ENCODE measurements at regions not wholly inside any gene's neighbourhood (a gene's known extent, or its start where the extent isn't known, plus 50 kb on each side); places are given as distances from the start of the nearest gene placed in this dataset.

DNA sequence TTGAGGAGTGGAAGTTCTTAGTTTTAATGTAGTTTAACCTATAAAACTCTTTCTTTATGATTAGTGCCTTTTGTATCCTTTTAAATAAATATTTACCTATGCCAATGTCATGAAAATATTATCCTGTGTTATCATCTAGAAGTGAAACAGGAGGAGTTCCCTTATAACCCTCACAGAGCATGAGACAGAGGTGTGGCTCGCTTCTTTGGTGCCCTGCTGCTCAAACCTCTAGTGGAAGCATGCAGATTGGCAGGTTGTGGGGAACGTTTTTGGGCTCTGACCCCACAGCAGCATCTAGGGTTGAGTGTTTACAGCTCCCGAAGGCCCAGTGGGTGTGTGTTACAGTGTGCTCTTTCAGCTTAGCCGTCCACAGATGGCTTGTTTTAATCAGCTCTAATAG, 459.4 kb upstream of the AZI2 start:
- Mint-ChIP-seq H3K4me1 (no peaks in the 10 kb centered on the region), H3K9me3 (no peaks in the 10 kb centered on the region), H3K4me3 (no peak overlapping the region), H3K36me3 (ENCODE audit: low read depth) (no peaks in the 10 kb centered on the region), H3K27ac (no peak overlapping the region), H3K27me3 (no peaks in the 10 kb centered on the region)
- ChIA-PET POLR2A (no interaction called here), CTCF (no interaction called here)
- DNase-seq: no peak

DNA sequence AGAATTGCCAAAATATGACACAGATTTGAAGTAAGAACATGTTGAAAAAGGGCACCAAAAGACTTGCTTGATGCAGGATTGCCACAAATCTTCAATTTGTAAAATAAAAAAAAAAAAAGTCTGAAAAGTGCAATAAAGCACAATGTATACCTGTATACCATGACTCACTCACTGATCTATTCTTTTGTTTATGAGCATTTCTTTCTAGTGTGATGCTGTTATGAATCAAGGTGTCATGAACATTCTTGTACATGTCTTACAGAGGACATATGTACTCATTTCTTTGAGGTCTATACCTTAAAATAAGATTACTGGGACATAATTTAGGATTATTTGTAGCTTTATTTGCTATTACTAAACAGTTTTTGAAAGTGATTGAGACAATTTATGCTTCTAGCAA, 464.9 kb upstream of the RBMS3 start:
- Mint-ChIP-seq H3K27me3 (peaks cover 3% of the 10 kb centered on the region), H3K4me1 (no peaks in the 10 kb centered on the region), H3K36me3 (ENCODE audit: low read depth) (no peaks in the 10 kb centered on the region), H3K9me3 (no peaks in the 10 kb centered on the region), H3K4me3 (no peak overlapping the region), H3K27ac (no peak overlapping the region)
- CTCF ChIA-PET: no interaction called here
- POLR2A ChIA-PET: no interaction called here
- no peak for DNase-seq

DNA sequence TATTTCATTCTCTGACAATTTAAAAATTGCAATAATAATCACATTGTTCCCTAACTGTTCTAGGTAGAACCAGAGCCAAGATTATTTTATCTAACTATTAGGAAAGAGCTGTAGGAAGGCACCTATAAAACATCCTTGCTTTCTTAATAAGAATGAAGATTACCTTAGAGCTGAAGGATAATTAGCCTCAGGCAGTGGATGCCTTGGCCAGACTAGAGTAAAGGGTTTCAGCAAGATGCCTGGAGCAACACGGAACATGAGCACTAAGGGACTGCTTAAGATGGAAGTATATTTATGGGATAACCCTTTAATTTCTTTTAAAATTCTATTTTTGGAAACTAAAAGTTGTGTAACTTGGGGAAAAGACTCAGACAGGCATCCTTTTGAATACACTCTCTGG, 456.6 kb upstream of the RBMS3 start:
- POLR2A ChIA-PET: no interaction called here
- CTCF ChIA-PET: no interaction called here
- no peaks in the 10 kb centered on the region for H3K36me3 Mint-ChIP-seq (ENCODE audit: low read depth)
- H3K4me1 Mint-ChIP-seq: no peaks in the 10 kb centered on the region
- DNase-seq: no peak
- H3K27me3 Mint-ChIP-seq: peaks cover 2% of the 10 kb centered on the region
- H3K27ac Mint-ChIP-seq: no peak overlapping the region
- no peak overlapping the region for H3K4me3 Mint-ChIP-seq
- H3K9me3 Mint-ChIP-seq: no peaks in the 10 kb centered on the region

DNA sequence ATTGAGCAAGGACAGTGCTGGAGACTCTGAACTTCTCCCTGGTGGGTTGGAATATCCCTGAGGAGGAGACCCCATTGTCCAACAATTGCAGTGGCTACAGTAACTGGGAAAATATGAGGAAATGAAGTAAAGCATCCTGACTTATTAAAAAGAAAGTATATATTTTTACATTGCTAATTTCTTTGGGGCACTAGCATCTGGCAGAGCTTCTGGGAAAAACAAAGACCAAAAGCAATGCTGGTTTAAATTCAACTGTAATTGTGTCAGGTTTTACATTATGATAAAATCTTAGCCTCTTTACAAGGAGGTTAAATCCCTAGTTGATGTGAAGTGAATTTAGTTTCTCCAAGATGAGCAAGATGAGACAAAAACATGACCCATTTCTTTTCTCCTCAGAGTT, 454.0 kb upstream of the RBMS3 start:
- Mint-ChIP-seq H3K27ac (no peak overlapping the region), H3K27me3 (peaks cover 2% of the 10 kb centered on the region), H3K9me3 (peaks cover 5% of the 10 kb centered on the region), H3K4me3 (no peak overlapping the region), H3K4me1 (no peaks in the 10 kb centered on the region), H3K36me3 (ENCODE audit: low read depth) (no peaks in the 10 kb centered on the region)
- DNase-seq: no peak
- POLR2A ChIA-PET: no interaction called here
- CTCF ChIA-PET: interaction anchor here (0.5 kb wide), 1 partner anchor 18 kb away, joined by 3 read pairs; no protein-coding TSS in a partner anchor

DNA sequence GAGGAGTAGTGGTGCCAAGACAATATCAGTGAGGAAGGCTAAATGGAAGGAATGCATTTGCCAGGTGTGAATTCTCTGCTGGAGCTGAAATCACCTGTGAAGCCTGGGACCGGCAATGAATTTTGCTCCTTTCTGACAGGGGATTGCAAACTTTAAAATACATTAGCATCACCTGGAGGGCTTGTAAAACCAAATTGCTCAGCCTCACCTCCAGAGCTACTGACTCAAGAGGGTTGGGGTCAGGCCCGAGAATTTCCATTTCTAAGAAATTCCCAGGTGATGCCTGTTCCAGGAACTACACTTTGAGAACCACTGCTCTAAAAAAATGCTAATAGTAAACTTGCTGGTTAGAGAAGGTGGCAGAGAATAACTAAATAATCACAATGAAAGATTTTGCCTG, 445.6 kb upstream of the RBMS3 start:
- peaks cover 3% of the 10 kb centered on the region for H3K4me1 Mint-ChIP-seq
- no peaks in the 10 kb centered on the region for H3K27me3 Mint-ChIP-seq
- no peaks in the 10 kb centered on the region for H3K36me3 Mint-ChIP-seq (ENCODE audit: low read depth)
- DNase-seq: no peak
- H3K9me3 Mint-ChIP-seq: peaks cover 7% of the 10 kb centered on the region
- H3K4me3 Mint-ChIP-seq: no peak overlapping the region
- H3K27ac Mint-ChIP-seq: no peak overlapping the region
- ChIA-PET CTCF (no interaction called here), POLR2A (no interaction called here)

DNA sequence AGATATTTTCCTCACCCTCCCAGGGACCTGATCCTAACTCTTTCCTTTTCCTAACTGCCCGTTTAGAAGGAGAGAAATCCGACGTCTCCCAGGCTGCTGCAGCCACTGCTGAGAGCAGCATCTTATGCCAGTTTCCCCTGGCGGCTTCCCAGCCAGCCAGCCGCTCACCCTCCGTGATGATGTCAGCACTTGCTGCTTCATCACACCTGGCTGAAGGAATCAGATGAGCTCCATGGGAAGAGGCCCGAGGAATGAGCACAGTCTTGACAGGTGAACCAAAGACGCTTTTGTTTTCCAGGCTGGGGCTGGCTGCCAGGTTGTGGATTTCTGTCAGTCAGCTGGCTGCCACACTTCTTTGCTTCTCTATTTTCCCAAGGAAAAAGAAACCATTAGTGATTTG, 445.1 kb upstream of the RBMS3 start:
- H3K36me3 Mint-ChIP-seq (ENCODE audit: low read depth): no peaks in the 10 kb centered on the region
- CTCF ChIA-PET: no interaction called here
- H3K27ac Mint-ChIP-seq: no peak overlapping the region
- no peak overlapping the region for H3K4me3 Mint-ChIP-seq
- POLR2A ChIA-PET: no interaction called here
- H3K9me3 Mint-ChIP-seq: peaks cover 7% of the 10 kb centered on the region
- peaks cover 3% of the 10 kb centered on the region for H3K4me1 Mint-ChIP-seq
- no peak for DNase-seq
- no peaks in the 10 kb centered on the region for H3K27me3 Mint-ChIP-seq

DNA sequence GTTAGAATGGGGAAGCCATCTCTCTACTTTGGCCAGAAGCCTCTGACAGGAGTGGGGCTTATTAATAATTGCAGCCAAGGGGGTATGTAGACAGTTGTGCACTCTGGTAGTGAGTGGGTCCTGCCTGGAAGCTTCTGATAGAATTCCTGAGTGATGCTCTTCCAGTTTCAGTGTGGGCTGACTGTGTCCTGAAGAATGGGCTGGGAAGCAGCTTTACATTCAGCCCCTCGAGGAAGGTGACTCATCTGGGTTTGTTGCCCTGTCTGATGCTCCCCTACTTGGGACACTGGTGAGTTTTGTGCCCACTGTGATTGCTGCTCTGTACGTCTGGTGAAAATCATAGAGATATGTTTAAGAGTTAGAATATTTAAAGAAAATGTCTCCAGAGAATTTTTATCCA, 444.7 kb upstream of the RBMS3 start:
- no peak for DNase-seq
- Mint-ChIP-seq H3K27ac (no peak overlapping the region), H3K27me3 (no peaks in the 10 kb centered on the region), H3K4me1 (peaks cover 6% of the 10 kb centered on the region), H3K36me3 (ENCODE audit: low read depth) (no peaks in the 10 kb centered on the region), H3K9me3 (peaks cover 2% of the 10 kb centered on the region), H3K4me3 (no peak overlapping the region)
- POLR2A ChIA-PET: no interaction called here
- CTCF ChIA-PET: no interaction called here

DNA sequence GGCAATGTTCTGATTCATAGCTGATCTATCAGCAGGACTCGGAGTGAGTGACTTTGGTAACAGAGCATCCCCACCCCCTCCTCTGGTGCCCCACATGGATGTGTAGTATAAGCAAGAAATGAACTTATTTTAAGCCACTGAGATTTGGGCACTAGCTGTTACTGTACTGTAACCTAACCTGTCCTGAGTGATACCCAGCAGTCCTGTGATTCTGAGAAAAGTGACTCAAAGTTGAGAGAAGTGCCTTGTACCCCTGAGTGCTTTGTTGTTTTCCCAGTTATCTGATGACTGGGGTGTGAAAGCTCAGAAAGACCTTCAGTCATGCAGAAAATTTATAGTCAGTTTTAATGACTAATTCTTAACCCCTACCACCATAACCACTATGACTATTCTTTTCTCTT, 439.9 kb upstream of the RBMS3 start:
- Mint-ChIP-seq H3K27ac (no peak overlapping the region), H3K36me3 (ENCODE audit: low read depth) (no peaks in the 10 kb centered on the region), H3K4me3 (no peak overlapping the region), H3K9me3 (peaks cover 2% of the 10 kb centered on the region), H3K27me3 (no peaks in the 10 kb centered on the region), H3K4me1 (peaks cover 11% of the 10 kb centered on the region)
- DNase-seq: no peak
- POLR2A ChIA-PET: interaction anchor here (0.6 kb wide), 2 partner anchors 91 to 1305 kb away, joined by 3 to 4 read pairs; no protein-coding TSS in a partner anchor
- CTCF ChIA-PET: interaction anchor here (1.3 kb wide), 1 partner anchor 173 kb away, joined by 4 read pairs; no protein-coding TSS in a partner anchor

DNA sequence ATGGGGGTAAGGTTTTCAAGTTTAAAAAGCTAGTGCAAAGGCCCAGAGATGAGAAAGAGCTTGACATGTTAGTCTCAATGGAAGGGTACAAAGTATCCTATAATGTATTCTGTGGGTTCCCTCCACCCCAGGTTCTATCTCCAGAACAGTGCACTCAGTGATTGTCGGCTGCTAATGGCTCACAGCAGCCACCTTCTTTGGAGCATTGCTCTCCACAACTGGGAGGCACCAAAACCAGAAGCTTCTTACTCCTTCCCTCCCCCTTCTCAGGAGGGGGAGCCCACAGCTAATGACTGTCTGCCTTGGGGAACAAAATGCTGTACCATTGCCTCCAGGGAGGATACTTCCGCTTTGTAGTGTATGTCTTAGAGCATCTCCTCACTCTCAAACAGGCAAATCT, 439.4 kb upstream of the RBMS3 start:
- ChIA-PET CTCF (no interaction called here), POLR2A (interaction anchor here (0.6 kb wide), 1 partner anchor 440 kb away, joined by 3 read pairs; the partner anchor contains the start of gene RBMS3)
- no peak overlapping the region for H3K27ac Mint-ChIP-seq
- peaks cover 10% of the 10 kb centered on the region for H3K4me1 Mint-ChIP-seq
- no peak overlapping the region for H3K4me3 Mint-ChIP-seq
- H3K27me3 Mint-ChIP-seq: no peaks in the 10 kb centered on the region
- no peaks in the 10 kb centered on the region for H3K36me3 Mint-ChIP-seq (ENCODE audit: low read depth)
- H3K9me3 Mint-ChIP-seq: peaks cover 2% of the 10 kb centered on the region
- no peak for DNase-seq

DNA sequence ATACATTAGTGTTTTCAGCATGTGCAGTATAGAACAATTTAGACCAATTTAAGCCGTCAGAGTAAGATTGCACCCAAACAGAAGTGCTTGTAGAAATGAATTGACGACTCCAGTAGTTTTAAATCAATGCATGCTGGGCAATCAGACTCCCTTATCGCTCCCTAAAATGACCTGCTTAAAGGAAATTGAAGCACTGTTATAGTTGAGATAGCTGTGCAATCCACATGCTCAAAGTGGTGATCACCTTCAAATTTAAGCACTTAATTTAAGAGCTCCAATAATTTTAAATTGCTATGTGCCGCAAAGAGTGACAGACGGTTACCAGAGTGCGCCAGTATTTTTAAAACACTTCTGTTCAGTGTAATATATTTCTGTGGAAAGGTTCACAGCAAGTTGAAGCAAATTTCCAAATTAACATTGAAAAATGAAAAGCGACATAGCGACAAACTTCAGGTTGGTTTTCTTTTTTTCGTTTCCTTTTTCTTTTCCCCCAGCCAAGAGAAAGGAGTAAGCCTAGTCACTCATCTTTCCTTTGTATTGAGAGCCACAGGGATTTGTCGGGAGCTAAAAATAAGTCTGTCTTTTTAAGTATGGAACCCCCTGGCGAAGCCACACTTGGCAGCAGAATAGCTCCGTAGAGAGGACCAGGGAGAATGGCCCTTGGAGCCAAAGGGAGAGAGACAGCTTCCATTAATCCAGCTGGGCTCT, 436.4 kb upstream of the RBMS3 start:
- Mint-ChIP-seq H3K9me3 (no peaks in the 10 kb centered on the region), H3K4me1 (peaks cover 8% of the 10 kb centered on the region)
- POLR2A ChIA-PET: no interaction called here

DNA sequence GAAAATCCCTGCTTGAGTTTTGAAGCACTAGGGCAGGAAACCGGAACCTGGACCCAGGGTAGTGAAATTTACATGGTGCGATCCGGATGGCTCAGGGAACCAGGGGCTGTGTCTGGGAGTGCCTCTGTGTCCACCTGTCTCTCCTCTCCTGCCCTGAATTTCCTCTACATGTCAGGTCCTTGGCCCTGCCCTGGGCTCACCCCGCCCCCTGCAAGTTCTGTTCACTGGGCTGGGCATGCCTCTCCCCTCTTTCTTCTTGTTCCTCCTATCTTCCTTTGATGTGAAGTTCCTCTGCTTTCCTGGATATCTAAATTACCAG, 435.9 kb upstream of the RBMS3 start:
- Mint-ChIP-seq H3K4me1 (peaks cover 8% of the 10 kb centered on the region), H3K27me3 (no peaks in the 10 kb centered on the region), H3K4me3 (no peak overlapping the region), H3K27ac (no peak overlapping the region), H3K9me3 (no peaks in the 10 kb centered on the region), H3K36me3 (ENCODE audit: low read depth) (no peaks in the 10 kb centered on the region)
- ChIA-PET POLR2A (no interaction called here), CTCF (no interaction called here)
- DNase-seq: no peak

More for the DNA sequence above, 436.4 kb upstream of the RBMS3 start:
- Mint-ChIP-seq H3K4me3 (no peak overlapping the region), H3K36me3 (ENCODE audit: low read depth) (no peaks in the 10 kb centered on the region), H3K27ac (no peak overlapping the region), H3K27me3 (no peaks in the 10 kb centered on the region)
- no peak for DNase-seq
- CTCF ChIA-PET: no interaction called here

DNA sequence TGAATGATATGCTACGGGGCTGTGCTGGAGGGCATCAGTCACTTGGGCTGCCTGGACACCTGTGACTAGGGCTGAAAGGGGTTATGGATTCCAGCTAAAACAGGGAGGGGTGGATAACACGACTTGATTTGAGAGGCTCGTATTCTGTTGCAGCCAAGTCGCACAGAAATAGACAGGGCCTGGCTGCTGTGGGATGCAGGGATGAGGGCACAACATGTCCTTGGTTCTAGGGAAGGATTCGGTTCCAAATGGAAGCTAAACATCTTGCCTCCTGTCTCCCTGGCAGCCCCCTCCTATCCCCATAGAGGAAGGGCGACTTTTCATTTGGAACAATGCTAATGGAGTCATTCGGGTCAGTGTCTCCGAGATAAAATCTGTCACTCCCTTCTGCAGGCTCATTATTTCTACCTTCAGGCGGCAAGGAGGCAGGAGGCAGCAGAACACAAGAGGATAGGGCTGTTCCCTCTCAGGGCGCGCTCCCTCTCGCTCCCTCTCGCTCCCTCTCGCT, 433.8 kb upstream of the RBMS3 start:
- ChIA-PET POLR2A (no interaction called here), CTCF (no interaction called here)
- no peaks in the 10 kb centered on the region for H3K9me3 Mint-ChIP-seq
- no peaks in the 10 kb centered on the region for H3K27me3 Mint-ChIP-seq
- no peaks in the 10 kb centered on the region for H3K36me3 Mint-ChIP-seq (ENCODE audit: low read depth)
- no peak for DNase-seq
- no peak overlapping the region for H3K4me3 Mint-ChIP-seq
- H3K4me1 Mint-ChIP-seq: no peaks in the 10 kb centered on the region
- no peak overlapping the region for H3K27ac Mint-ChIP-seq

DNA sequence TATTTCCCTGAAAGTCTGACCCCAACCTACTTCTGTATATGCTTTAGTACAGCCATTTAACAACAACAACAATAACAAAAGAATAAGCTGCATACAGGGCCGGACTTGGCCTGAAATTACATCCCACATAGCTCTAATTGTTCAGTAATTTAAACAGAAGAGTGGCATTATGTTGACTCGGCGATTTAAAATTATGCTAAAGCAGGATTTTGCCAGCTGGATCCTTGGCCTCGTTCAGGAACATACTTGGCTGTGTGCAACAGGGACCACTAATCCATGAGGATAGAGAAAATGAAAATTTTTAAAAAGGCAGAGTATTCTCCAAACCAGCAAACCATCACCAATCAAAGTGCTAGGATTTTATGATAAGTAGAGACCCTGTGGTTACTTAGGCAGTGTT, 433.1 kb upstream of the RBMS3 start:
- no peak for DNase-seq
- no peak overlapping the region for H3K4me3 Mint-ChIP-seq
- H3K27ac Mint-ChIP-seq: no peak overlapping the region
- no peaks in the 10 kb centered on the region for H3K36me3 Mint-ChIP-seq (ENCODE audit: low read depth)
- H3K4me1 Mint-ChIP-seq: no peaks in the 10 kb centered on the region
- no peaks in the 10 kb centered on the region for H3K27me3 Mint-ChIP-seq
- H3K9me3 Mint-ChIP-seq: no peaks in the 10 kb centered on the region
- POLR2A ChIA-PET: no interaction called here
- CTCF ChIA-PET: no interaction called here

DNA sequence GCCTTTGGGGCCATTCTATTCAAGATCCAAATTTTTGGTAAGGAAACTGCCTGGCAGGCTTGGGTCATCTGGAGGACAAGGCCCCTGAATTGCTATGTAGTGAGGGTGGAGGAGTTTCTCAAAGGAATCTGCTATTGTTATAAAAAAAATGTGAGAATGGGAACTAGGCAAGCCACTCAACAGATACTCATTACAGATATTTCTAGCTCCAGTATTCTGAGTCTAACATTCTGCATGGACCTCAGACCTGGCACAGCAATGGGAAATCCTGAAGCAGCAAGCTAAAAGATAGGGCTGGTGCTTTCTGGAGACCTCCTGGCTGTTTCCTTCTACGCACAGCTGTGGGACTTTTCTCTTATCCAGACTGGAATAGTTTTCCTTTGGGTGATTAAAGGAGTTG, 430.7 kb upstream of the RBMS3 start:
- no peaks in the 10 kb centered on the region for H3K4me1 Mint-ChIP-seq
- POLR2A ChIA-PET: no interaction called here
- no peaks in the 10 kb centered on the region for H3K36me3 Mint-ChIP-seq (ENCODE audit: low read depth)
- CTCF ChIA-PET: no interaction called here
- no peaks in the 10 kb centered on the region for H3K27me3 Mint-ChIP-seq
- no peak overlapping the region for H3K27ac Mint-ChIP-seq
- no peaks in the 10 kb centered on the region for H3K9me3 Mint-ChIP-seq
- H3K4me3 Mint-ChIP-seq: no peak overlapping the region
- DNase-seq: no peak
